K562 (cell line): ENCODE measurements at regions not wholly inside any gene's neighbourhood (a gene's known extent, or its start where the extent isn't known, plus 50 kb on each side); places are given as distances from the start of the nearest gene placed in this dataset.

Experiments
- ATAC-seq: fragments of 200-7000 bp; cut with Tn5 transposase; 3 replicates; pipeline ENCODE4 v1.9.1; 2020; ENCODE audit warnings: moderate library complexity
- BruUV-seq: library from RNA; stranded (reverse); fragments of 400-500 nt; replicated peaks from 2 replicates; lab custom pipeline; 2021; lab: Mats Ljungman, UMichigan
- CTCF ChIA-PET: fragments of 300-600 bp; formaldehyde crosslinking; extraction: SDS; loops from one replicate; lab custom pipeline; 2021; ENCODE audit warnings: low intra/inter-chr PET ratio; lab: Yijun Ruan, JAX
- POLR2A ChIA-PET: fragments of 300-600, 350-650 bp; sonication (Branson Sonifier 250); formaldehyde crosslinking; extraction: SDS; loops from one replicate; lab custom pipeline; 2021; ENCODE audit warnings: antibody characterized with exemption, inconsistent platforms; lab: Yijun Ruan, JAX
- DNase-seq, 4 experiments: peaks; one replicate each; pipeline versions ENCODE4 v3.0.0 to v3.0.0-alpha.2; 2011 to 2018; ENCODE audit warnings: low spot score in 3 of 4, mixed read lengths in 3 of 4; ENCODE audit errors: extremely low read depth in 1 of 4
- FAIRE-seq: peaks from 2 replicates; lab custom pipeline; 2011; peaks lifted over from hg19 to GRCh38; lab: Jason Lieb, UNC
- H2AFZ ChIP-seq: 2 replicates; pipeline ENCODE4 v1.6.0; 2011; ENCODE audit warnings: low read depth, low read length, control low read depth, inconsistent platforms
- H3K27ac ChIP-seq: fragments of 200-600 bp; 3 replicates; pipeline ENCODE4 v1.8.0; 2011; ENCODE audit warnings: low read depth, mild to moderate bottlenecking, control low read depth, inconsistent platforms, low read length, moderate library complexity, mixed read lengths; ENCODE audit errors: extremely low read depth
- H3K27me3 ChIP-seq, 2 experiments: fragments of 300-600 bp in 1 of 2; 2 replicates in 1 of 2; 3 replicates in 1 of 2; pipeline versions ENCODE4 v1.6.0 to v1.8.0; 2011; ENCODE audit warnings: inconsistent platforms in 2 of 2, low read length in 2 of 2, mild to moderate bottlenecking in 1 of 2, mixed read lengths in 1 of 2, moderate library complexity in 1 of 2; ENCODE audit not compliant: control insufficient read depth in 2 of 2, insufficient read depth in 2 of 2
- H3K36me3 ChIP-seq: fragments of 300-600 bp; 3 replicates; pipeline ENCODE4 v1.8.0; 2011; ENCODE audit warnings: mild to moderate bottlenecking, low read length, inconsistent platforms; ENCODE audit not compliant: control insufficient read depth, insufficient read depth
- H3K4me1 ChIP-seq, 2 experiments: fragments of 200-600 bp in 1 of 2; replicated peaks in 1 of 2; 2 replicates in 1 of 2; 3 replicates in 1 of 2; pipeline versions ENCODE4 v1.5.1 to v1.8.0; 2011; ENCODE audit warnings: inconsistent platforms in 2 of 2, low read length in 2 of 2, mild to moderate bottlenecking in 1 of 2, mixed read lengths in 1 of 2, moderate library complexity in 1 of 2; ENCODE audit not compliant: control insufficient read depth in 2 of 2, insufficient read depth in 2 of 2
- H3K4me2 ChIP-seq: 2 replicates; pipeline ENCODE4 v1.6.1; 2011; ENCODE audit warnings: low read length, control low read depth, inconsistent platforms, mixed read lengths; ENCODE audit not compliant: insufficient read depth
- H3K4me3 ChIP-seq: fragments of 200-600 bp; sonication (generic), shearing (Covaris generic); 2 replicates; pipeline ENCODE4 v1.5.1; 2016; ENCODE audit warnings: control low read depth, inconsistent platforms
- H3K79me2 ChIP-seq: fragments of 200-600 bp; 3 replicates; pipeline ENCODE4 v1.8.0; 2011; ENCODE audit warnings: low read length, inconsistent platforms; ENCODE audit not compliant: control insufficient read depth, insufficient read depth
- H3K9ac ChIP-seq, 2 experiments: 2 replicates each; pipeline versions ENCODE4 v1.6.0 to v1.6.1; 2011; ENCODE audit warnings: low read depth in 2 of 2, low read length in 2 of 2, control low read depth in 1 of 2, inconsistent platforms in 1 of 2, mild to moderate bottlenecking in 1 of 2, mixed read lengths in 1 of 2; ENCODE audit not compliant: insufficient read depth in 1 of 2
- H3K9me1 ChIP-seq: one replicate; pipeline ENCODE4 v1.6.0; 2011; ENCODE audit warnings: inconsistent platforms, mild to moderate bottlenecking, low read length, moderate library complexity; ENCODE audit not compliant: control insufficient read depth, insufficient read depth
- H3K9me3 ChIP-seq: replicated peaks from 2 replicates; pipeline ENCODE4 v1.5.1; 2011; ENCODE audit warnings: low read depth, low read length, inconsistent platforms; ENCODE audit not compliant: control insufficient read depth, insufficient read depth
- H4K20me1 ChIP-seq: replicated peaks from 2 replicates; pipeline ENCODE4 v1.6.1; 2011; ENCODE audit warnings: low read length, inconsistent platforms, mixed read lengths; ENCODE audit not compliant: control insufficient read depth, insufficient read depth
- WGBS: fragments of 100-300 bp; shearing (Covaris generic); methylation state at CpG from one replicate; pipeline ENCODE4 v1.1.6; 2016; ENCODE audit warnings: low coverage, mixed read lengths; ENCODE audit not compliant: insufficient coverage; ENCODE audit errors: missing lambda C conversion rate; 5-methylcytosine and 5-hydroxymethylcytosine counted together
- in situ Hi-C: fragments of 300-500 bp; cut with MboI; formaldehyde crosslinking; loops from 4 replicates; pipeline ENCODE4 v1.15.0; 2018; ENCODE audit warnings: inconsistent platforms, mixed read lengths
- intact Hi-C: fragments of 100-400 bp; cut with micrococcal nuclease; formaldehyde crosslinking; loops from 2 replicates; pipeline ENCODE4 v1.14.2; 2022
- TF ChIP-seq, protein P1 (sequence below), 3 experiments: fragments of 200-800 bp in 1 of 3; fragments of 250-450 bp in 1 of 3; fragments of 450-650 bp in 1 of 3; sonication (Bioruptor Pico) in 1 of 3; sonication (Bioruptor generic) in 1 of 3; formaldehyde crosslinking in 1 of 3; IDR thresholded peaks; 2 replicates each; pipeline versions ENCODE4 v1.6.1 to v1.8.0; 2016 to 2022; ENCODE audit warnings: mild to moderate bottlenecking in 2 of 3, missing genetic modification characterization in 2 of 3, missing compliant biosample characterization in 1 of 3, moderate library complexity in 1 of 3
- TF ChIP-seq, protein P2 (sequence below): fragments of 450-650 bp; formaldehyde crosslinking; IDR thresholded peaks from 2 replicates; pipeline ENCODE4 v1.4.0; 2020; ENCODE audit warnings: mild to moderate bottlenecking

GRCh38 chr20:48419173-48419572 lies 408.6 kb downstream of the PREX1 start:
- H3K9ac ChIP-seq, result no peak overlapping the region
- H3K4me2 ChIP-seq, result no peak overlapping the region
- FAIRE-seq (no peak), ATAC-seq (no peak), DNase-seq (no peak)
- in situ Hi-C loops (no loop called here), intact Hi-C loops (no loop called here)
- peaks cover 0 to 5% of the 10 kb centered on the region in 2 experiments; a peak in 2 of 5 replicates for H3K27me3 ChIP-seq
- no peaks in the 10 kb centered on the region for H3K36me3 ChIP-seq
- POLR2A ChIA-PET, result interaction anchor here (1.0 kb wide), 1 partner anchor 9 kb away, joined by 3 read pairs; no protein-coding TSS in a partner anchor
- CTCF ChIA-PET, result no interaction called here
- no peak overlapping the region for H3K27ac ChIP-seq
- no peaks in the 10 kb centered on the region for H4K20me1 ChIP-seq
- no peaks in the 10 kb centered on the region for H3K4me1 ChIP-seq
- no peak overlapping the region for H2AFZ ChIP-seq
- H3K4me3 ChIP-seq, result no peak overlapping the region
- TF ChIP-seq, protein P1, sequence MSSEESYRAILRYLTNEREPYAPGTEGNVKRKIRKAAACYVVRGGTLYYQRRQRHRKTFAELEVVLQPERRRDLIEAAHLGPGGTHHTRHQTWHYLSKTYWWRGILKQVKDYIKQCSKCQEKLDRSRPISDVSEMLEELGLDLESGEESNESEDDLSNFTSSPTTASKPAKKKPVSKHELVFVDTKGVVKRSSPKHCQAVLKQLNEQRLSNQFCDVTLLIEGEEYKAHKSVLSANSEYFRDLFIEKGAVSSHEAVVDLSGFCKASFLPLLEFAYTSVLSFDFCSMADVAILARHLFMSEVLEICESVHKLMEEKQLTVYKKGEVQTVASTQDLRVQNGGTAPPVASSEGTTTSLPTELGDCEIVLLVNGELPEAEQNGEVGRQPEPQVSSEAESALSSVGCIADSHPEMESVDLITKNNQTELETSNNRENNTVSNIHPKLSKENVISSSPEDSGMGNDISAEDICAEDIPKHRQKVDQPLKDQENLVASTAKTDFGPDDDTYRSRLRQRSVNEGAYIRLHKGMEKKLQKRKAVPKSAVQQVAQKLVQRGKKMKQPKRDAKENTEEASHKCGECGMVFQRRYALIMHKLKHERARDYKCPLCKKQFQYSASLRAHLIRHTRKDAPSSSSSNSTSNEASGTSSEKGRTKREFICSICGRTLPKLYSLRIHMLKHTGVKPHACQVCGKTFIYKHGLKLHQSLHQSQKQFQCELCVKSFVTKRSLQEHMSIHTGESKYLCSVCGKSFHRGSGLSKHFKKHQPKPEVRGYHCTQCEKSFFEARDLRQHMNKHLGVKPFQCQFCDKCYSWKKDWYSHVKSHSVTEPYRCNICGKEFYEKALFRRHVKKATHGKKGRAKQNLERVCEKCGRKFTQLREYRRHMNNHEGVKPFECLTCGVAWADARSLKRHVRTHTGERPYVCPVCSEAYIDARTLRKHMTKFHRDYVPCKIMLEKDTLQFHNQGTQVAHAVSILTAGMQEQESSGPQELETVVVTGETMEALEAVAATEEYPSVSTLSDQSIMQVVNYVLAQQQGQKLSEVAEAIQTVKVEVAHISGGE (CRISPR knock-in tag; IDR thresholded peaks at IDR 0.05), result 0 out of 6 replicates have a peak, but pooled peaks of 1 of the 3 experiments have one; percentile 18
- TF ChIP-seq, protein P2, sequence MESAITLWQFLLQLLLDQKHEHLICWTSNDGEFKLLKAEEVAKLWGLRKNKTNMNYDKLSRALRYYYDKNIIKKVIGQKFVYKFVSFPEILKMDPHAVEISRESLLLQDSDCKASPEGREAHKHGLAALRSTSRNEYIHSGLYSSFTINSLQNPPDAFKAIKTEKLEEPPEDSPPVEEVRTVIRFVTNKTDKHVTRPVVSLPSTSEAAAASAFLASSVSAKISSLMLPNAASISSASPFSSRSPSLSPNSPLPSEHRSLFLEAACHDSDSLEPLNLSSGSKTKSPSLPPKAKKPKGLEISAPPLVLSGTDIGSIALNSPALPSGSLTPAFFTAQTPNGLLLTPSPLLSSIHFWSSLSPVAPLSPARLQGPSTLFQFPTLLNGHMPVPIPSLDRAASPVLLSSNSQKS (CRISPR knock-in tag), result no peak
- H3K79me2 ChIP-seq, result no peaks in the 10 kb centered on the region
- BruUV-seq, result no TSS peak
- H3K9me3 ChIP-seq, result no peaks in the 10 kb centered on the region
- 0% methylated on average over 4 of the region's 4 CpGs for WGBS
- H3K9me1 ChIP-seq, result no peaks in the 10 kb centered on the region
